ENCODE measurements at regions not wholly inside any gene's neighbourhood (a gene's known extent, or its start where the extent isn't known, plus 50 kb on each side); places are given as distances from the start of the nearest gene placed in this dataset.

GRCh38 chr2:163474319-163474744 is 261.5 kb downstream of the FIGN start:
- no peak for TF ChIP-seq CTCF (IDR thresholded peaks at IDR 0.05; ENCODE audit: low read depth, low read length)
- no peak for DNase-seq (ENCODE audit: extremely low read depth, low read depth)

GRCh38 chr2:163471947-163472346 is 263.9 kb downstream of the FIGN start:
- TF ChIP-seq CTCF (IDR thresholded peaks at IDR 0.05; ENCODE audit: low read depth, low read length) = peak; percentile 15
- no peak for DNase-seq (ENCODE audit: extremely low read depth, low read depth)

GRCh38 chr2:163469561-163469962 is 266.2 kb downstream of the FIGN start:
- TF ChIP-seq CTCF (IDR thresholded peaks at IDR 0.05; ENCODE audit: low read depth, low read length) = no peak
- no peak for DNase-seq (ENCODE audit: extremely low read depth, low read depth)

- DNase-seq (ENCODE audit: extremely low read depth, low read depth) = no peak
- no peak for TF ChIP-seq CTCF (IDR thresholded peaks at IDR 0.05; ENCODE audit: low read depth, low read length)
These were observed 268.6 kb downstream of the FIGN start for GRCh38 chr2:163467251-163467630.

GRCh38 chr2:163466331-163467250 is 269.2 kb downstream of the FIGN start:
- no peak for TF ChIP-seq CTCF (IDR thresholded peaks at IDR 0.05; ENCODE audit: low read depth, low read length)
- DNase-seq (ENCODE audit: extremely low read depth, low read depth) = no peak

- peak; percentile 31 for DNase-seq (ENCODE audit: extremely low read depth, low read depth)
- TF ChIP-seq CTCF (IDR thresholded peaks at IDR 0.05; ENCODE audit: low read depth, low read length) = no peak
These were observed 270.4 kb downstream of the FIGN start for GRCh38 chr2:163465440-163465839.

GRCh38 chr2:163463411-163463810 is 272.4 kb downstream of the FIGN start:
- no peak for TF ChIP-seq CTCF (IDR thresholded peaks at IDR 0.05; ENCODE audit: low read depth, low read length)
- no peak for DNase-seq (ENCODE audit: extremely low read depth, low read depth)
